NCI-H82 (cell line): ENCODE measurements at regions not wholly inside any gene's neighbourhood (a gene's known extent, or its start where the extent isn't known, plus 50 kb on each side); places are given as distances from the start of the nearest gene placed in this dataset.
"Not testable (repeated sequence)": the region's sequence is repeated elsewhere in the genome, so short reads cannot be mapped to it uniquely, and the experiment has no call there.

Source experiments
- DNase-seq: peaks from one replicate; lab custom pipeline; 2025; lab: John Stamatoyannopoulos, UW

- DNase-seq: no peak
These were observed 402.7 kb downstream of the LTN1 start for GRCh38 chr21:28590026-28590425.

GRCh38 chr21:28588997-28589396, 403.7 kb downstream of the LTN1 start:
- no peak for DNase-seq

- DNase-seq: no peak
These were observed 404.9 kb downstream of the LTN1 start for GRCh38 chr21:28587748-28588147.

- no peak for DNase-seq
These were observed 410.7 kb downstream of the LTN1 start for GRCh38 chr21:28581976-28582375.

GRCh38 chr21:28581311-28581731, 411.4 kb downstream of the LTN1 start:
- DNase-seq: not testable (repeated sequence)

GRCh38 chr21:28580585-28580984, 412.1 kb downstream of the LTN1 start:
- DNase-seq: no peak

GRCh38 chr21:28579986-28580550, 412.6 kb downstream of the LTN1 start:
- no peak for DNase-seq

- no peak for DNase-seq
These were observed 424.0 kb downstream of the LTN1 start for GRCh38 chr21:28568692-28569091.

- not testable (repeated sequence) for DNase-seq
These were observed 428.7 kb downstream of the LTN1 start for GRCh38 chr21:28563933-28564332.

GRCh38 chr21:28561772-28562171, 430.9 kb downstream of the LTN1 start:
- no peak for DNase-seq

GRCh38 chr21:28554660-28555475, 437.8 kb downstream of the LTN1 start:
- DNase-seq: peak; percentile 15

GRCh38 chr21:28550057-28550825, 442.4 kb downstream of the LTN1 start:
- DNase-seq: no peak

GRCh38 chr21:28548291-28548690, 444.4 kb downstream of the LTN1 start:
- no peak for DNase-seq

GRCh38 chr21:28547766-28548165, 444.9 kb downstream of the LTN1 start:
- no peak for DNase-seq

GRCh38 chr21:28543975-28544374, 448.7 kb downstream of the LTN1 start:
- no peak for DNase-seq

- DNase-seq: no peak
These were observed 451.1 kb downstream of the LTN1 start for GRCh38 chr21:28541371-28542112.

GRCh38 chr21:28540514-28540913, 452.2 kb downstream of the LTN1 start:
- no peak for DNase-seq

GRCh38 chr21:28539623-28539988, 453.1 kb downstream of the LTN1 start:
- DNase-seq: no peak

- no peak for DNase-seq
These were observed 453.6 kb downstream of the LTN1 start for GRCh38 chr21:28538987-28539622.

GRCh38 chr21:28537371-28538079, 455.2 kb downstream of the LTN1 start:
- DNase-seq: no peak

GRCh38 chr21:28532446-28532845, 460.2 kb downstream of the LTN1 start:
- DNase-seq: no peak
